ENCODE measurements at regions not wholly inside any gene's neighbourhood (a gene's known extent, or its start where the extent isn't known, plus 50 kb on each side); places are given as distances from the start of the nearest gene placed in this dataset.

DNA sequence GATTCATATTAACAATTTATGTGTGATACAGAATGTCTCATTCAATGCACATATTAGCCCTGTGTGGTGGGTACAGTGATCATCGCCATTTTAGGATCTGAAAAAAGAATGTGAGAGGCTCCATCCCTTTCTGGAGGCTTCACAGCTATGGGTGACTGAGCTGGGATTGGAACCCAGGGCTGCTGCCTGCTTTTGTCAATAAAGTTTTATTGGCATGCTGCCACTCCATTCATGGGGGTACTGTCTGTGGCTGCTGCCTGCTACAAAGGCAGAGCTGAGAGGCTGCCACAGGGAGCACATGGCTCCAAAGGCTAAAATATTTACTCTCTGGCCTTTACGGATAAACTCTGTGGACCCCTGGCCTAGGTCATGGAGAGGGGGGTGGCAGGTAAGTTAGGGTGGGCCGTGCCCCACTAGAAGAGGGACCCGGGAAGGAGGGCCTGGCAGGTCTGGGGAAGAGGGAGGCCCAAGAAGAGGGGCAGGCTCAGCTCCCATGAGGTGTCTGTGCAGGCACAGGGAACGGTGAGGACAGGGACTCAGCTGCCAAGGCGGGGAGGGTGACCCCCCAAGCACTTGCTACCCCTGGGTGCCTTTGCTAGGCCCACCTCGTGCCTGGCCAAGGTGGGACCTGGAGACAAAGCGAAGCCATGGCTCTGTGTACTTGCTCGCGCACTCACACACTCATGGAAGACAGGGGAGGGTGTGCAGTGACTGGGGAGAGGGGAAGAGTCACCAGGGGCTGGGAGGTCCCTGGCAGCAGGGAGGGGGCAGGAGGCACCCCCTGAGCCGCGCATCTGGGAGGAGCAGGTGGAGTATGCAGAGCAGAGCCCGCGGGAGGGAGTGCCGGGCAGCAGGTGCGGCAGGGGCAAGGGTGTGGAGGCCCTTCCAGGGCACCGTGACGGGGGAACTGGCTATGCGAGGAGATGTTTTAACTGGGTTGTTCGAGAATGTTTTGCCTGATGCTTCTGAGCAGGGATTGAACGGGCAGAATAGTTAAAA, 335.3 kb downstream of the CTTN start:
- no peak for DNase-seq

DNA sequence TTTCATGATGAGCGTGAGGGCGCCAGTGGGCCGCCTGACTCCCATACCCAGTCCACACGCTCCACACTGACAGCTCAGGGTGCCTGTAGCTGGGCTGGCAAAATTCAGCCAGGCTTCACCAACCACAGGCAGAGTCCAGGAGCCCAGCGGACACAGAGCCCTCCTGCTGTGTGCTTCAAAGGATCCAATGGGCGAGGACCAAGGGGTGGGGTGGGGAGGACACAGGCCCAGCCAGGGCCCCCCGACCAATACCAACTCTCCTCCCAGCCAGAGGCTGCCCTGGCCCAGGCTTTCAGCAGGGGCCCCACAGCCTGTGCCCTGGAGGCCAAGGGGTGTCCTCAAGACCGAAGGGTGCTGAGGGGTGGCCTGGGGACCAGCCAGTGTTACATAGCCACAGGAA, 336.1 kb downstream of the CTTN start:
- no peak for DNase-seq

DNA sequence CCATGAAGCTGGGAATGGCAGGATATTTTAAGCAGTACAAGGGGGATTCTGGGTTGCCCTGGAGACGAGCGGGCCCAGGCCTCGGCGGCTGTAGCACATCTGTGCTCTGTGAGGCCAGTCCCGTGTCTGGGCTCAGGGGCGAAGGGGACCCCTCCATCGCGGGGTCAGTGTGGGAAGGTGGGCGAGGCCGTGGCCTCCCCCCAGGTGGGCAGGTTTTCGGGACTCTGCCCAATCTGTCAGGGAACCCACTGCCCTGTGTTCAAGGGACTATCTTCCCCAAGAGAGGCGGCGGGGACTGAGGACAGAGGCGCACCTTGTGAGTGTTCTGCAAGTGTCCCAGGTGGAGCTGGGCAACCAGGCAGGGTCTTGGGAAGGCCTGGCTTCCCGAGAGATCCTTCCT, 336.6 kb downstream of the CTTN start:
- no peak for DNase-seq

DNA sequence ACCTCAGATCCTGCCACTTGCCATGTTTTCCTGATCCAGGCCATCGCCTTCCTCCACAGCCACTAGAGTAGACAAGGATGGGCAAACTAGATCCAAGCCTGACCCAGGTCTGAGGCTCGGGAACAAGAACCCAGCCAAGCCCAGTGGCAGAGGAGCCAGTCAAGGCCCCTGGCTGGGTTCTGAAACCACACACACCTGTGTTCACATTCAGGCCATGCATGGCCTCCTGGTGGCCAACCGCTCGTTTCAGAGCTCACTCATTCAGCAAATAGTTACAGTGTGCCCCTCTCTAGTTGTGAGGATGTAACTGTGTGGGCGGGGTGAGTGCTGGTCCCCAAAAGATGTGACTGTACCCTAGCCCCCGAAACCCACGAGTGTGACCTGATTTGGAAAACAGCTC, 337.6 kb downstream of the CTTN start:
- no peak for DNase-seq

DNA sequence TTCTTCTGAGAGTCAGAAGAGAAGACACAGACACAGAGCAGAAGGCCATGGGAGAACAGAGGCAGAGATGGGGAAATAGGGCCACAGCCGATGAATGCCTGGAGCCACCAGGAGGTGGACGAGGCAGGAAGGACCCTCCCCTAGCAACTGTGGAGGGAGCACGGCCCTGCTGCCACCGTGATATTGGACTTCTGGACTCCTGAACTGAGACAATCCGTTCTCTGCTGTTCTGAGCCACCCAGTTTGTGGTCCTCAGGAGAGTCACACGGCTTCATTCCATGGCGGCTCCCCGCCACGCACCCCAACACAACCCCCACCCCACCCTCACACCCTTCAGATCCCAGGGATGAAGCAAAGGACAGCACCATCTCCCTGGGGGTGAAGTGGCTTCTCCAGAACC, 338.1 kb downstream of the CTTN start:
- DNase-seq = no peak

DNA sequence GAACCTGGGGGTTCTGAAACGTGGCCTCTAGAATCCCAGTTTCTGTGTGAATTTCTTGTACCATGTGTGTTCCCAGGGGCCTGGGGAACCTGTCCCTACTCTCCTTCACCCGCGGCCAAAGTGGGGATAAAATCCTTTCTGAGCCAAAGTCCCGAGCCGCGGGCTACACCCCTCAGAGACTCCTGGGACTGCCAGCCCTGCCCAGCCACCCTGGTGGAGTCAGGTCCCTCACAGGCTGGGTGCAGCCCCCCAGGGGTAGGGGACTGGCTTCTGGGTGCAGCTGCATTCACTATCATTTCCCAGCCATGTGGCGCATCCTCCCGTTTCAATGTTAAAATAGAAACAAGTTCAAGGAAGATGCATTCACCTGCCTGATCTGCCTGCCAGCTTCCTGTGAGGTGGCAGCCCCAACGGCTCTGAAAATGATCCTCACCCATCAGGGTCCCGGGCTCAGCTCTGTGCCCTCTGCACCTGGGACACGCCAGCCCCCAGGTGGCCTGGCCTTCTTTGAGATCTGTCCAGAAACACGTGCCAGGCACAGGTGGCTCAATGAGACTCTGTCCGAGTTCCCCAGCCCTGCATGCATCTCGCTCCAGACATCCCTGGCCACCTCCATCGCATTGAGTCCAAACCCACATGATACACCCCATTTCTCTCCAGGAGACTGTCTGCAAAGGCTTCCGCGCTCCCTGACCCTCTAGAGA, 338.8 kb downstream of the CTTN start:
- no peak for DNase-seq

DNA sequence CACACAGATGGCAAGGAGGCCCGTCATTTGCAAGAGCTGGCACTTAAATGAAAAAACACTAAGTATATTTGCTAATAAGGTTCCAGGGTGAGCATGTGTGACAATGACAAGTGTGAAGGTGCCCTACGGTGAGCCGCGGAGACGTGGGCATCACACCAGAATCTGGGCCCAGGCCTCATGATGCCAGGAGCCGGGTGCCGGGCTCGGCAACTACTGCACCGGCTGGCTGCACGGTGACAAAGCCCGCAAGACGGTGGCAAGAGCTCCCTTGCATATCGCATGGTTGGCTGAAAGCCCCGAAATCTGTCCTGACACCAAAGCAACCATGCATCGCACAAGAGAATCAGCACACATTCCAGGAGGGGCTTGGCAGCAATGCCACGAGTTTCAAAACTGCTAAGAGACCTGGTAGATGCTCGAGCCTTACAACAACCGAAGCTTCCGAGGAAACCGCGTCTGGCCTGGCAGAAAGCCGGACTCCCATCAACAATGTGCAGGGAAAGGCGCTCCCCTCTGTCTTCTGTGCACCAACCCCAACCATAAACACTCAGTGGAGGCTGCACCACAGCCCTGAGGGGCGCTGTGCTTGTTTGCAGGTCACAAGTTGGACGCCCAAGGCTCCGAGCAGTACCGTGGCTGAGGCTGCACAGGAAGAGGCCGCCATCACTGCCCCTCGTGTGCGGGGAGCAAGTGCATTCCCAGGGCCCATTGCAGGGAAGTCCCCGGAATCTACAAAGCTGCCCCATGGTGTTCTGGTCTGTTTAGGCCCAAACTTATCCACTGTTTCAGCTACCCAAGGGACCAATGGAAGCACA, 339.7 kb downstream of the CTTN start:
- DNase-seq = no peak

DNA sequence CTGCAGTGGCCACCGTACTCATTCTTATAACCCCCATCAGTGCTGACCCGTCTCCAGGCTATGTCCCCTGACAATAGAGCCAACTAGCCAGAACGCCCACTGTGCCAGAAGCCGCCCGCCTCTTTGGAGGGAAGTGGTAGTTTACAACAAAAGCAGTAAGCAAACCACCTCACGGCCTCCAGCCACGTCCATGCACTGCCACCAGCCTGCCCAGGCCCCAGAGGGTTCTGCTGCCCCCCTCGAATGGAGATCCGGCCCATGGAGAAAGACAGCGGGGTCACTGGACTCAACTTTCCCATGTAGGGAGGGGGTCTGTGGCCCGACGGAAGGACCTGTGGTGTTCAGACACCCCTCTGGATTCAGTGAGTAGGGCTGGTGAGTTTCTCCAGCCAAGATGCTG, 340.3 kb downstream of the CTTN start:
- no peak for DNase-seq

DNA sequence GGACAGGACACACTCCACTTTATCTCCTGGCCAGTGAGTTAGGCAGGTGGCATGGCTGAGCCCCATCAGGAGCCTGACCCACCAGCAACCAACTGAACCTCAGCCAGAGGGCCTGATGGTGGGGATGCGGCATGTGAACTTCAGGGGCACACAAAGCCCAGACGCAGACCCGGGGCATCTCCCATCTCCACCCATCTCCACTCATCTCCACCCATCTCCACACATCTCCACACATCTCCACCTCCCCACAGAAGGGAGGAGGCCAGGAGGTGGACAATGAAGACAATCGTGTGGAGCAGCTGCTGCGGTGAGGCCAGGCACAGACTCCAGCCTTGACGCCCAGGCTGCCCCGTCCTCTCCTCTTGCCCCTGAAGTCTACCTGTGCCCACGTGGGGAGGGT, 340.8 kb downstream of the CTTN start:
- no peak for DNase-seq

DNA sequence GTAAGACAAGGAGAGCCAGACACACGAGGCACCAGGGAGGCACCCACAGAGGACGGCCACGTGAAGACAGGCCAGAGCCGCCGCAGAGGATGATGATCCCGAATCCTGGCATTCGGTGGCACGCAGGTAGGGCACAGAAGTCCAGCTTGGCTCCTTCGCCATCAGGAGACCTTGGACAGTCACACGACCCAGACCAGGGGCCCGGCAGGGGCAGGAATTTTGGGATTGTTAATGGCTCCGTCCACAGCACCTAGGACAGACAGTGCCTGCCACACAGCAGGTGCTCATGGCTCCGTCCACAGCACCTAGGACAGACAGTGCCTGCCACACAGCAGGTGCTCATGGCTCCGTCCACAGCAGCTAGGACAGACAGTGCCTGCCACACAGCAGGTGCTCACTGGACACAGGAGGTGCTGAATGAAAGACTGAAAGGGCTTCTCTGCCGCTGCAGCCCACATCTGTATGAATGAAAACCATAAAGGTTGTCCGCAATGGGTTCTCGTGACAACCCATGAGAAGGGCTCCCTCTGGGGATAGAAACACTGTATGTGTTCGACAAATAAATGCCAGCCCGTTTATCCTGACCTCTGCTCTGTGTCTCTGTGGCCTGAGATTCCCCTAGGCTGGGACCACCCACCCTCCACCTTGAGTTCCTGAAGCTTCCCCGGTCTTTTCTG, 341.6 kb downstream of the CTTN start:
- no peak for DNase-seq

DNA sequence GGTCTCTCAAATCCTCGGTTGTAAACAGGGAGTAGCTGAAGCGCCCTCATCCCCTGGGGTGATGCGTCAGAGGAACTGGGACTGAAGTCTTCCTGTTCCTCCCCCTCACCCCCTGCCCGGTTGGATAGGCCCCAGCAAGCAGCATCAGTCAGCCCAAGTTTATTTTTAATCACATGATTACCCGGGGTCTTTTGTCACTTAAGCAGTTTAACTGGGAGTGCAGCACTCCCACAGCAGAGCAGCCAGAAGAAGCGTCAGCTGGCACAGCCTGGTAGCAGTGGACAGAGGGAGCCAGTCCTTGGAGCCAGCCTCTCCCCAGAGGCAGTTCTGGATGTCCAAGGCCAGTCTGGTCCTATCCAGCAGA, 342.1 kb downstream of the CTTN start:
- DNase-seq = no peak

DNA sequence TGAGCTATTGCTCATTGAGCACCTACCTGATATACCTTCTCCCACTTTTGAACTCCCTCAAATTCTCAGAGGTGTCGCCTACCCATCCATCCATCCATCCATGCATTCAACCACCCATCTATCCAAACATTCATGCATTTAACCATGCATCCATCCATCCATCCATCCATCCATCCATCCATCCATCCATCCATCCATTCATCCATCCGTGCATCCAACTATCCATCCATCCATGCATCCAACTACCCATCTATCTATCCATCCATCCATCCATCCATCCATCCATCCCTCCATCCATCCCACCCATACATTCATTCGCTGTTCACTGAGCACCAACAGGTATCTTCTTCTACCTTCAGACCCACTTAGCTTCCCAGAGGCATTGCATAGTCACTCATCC, 342.8 kb downstream of the CTTN start:
- no peak for DNase-seq

DNA sequence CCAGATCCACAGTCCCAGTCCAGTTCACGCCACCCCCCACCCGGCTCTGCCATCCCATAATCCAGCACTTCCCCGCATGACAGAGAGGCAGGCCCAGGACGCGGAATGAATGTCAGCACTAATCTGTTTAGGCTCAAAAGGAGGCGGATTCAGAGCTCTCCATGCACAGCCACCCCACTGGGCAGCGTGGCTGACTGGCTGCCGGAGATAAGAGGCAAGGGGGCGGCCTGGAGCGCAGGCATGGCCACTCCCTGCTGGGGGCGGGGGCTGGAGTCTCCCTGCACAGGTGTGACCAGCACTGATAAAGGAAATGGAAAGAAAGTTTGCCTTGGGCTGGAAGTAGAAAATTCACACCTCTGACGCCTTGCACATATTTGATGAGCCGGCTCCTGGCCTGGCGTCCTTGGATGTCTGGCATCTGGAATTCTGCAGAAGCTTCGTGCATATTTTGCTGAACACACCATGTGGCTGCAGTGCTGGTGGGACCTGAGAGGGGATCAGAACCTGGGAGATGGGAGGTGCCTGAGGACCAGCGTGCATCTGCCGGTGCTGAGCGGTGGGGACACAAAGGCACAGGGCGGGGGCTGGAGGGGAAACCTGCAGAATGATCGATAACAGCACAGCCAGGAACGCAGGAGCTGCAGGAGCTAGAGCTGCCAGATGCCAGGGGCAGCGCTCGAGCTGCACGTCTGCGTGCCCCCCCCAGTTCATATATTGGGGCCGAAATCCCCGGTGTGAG, 344.4 kb downstream of the CTTN start:
- DNase-seq = no peak

DNA sequence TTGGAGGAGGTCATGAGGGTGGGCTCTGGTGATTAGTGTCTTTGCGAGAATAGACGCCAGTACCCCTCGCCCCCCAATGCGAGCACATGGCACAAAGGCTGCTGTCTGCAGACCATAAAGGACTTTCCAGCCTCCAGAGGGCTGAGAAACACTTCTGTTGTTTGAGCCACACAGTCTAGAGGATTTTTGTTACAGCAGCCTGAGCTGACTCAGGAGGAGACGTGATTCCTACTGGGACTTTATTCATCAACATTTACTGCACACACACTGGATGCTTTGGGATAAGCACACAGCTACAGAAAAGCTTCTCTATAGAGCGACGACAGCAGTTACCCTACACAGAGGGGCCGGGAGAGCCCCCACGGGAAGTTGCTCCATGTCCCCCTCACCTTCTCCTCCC, 345.0 kb downstream of the CTTN start:
- no peak for DNase-seq

DNA sequence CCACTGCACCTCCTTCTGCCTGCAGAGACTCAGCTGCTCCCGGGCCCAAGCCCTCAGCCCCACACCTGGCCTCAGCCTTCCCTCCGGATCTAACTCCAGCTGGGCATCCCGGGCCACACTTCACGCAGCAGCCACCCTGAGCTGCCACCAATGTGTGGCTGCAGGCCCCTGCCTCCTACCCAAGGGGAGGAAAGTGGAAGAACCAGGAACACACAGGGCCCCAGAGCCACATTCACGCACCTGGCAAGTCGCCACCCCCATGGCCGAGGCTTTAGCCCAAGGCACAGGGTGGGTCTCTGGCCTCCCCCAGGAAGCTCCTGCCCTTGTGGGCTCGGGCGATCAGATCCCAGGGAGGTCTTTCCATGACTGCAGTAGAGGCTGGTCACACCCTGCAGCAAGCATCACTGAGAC, 345.6 kb downstream of the CTTN start:
- no peak for DNase-seq

DNA sequence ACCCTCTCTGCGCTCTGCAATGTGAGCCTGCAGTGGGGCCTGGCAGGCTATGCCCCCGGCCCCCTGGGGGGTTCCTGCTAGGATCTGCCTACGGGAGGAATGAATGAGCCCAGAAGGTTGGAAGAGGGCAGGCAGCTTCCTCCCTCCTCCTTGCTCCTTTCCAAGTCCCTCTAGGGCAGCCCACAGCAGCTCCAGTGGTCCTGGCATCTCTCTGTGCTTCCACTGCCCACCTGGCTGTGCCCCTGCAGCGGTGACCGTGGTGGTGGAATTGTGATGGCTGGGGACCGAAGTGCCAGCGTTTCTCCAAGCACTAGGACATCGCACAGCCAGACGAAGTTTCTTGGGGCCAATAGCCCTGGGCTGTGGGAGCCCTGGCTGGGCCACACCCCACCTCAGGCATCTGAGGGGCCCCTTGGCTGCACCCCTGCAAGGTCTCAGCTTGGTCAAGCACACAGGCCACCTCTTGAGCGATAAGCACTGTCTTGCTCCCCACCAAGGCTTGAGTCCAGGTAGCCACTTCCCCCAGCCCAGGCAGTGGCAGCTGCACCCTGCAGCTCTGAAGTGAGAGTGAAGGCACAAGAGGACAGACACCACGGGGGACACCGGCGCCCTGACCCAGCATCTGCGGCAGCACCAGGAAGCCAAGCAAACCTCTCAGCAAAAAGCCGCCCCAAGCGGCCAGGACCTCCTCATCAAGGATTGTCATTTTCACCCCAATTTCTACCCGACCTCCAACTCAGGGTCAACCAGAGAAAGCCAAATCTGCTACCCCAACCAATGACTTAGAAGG, 346.3 kb downstream of the CTTN start:
- DNase-seq = no peak

DNA sequence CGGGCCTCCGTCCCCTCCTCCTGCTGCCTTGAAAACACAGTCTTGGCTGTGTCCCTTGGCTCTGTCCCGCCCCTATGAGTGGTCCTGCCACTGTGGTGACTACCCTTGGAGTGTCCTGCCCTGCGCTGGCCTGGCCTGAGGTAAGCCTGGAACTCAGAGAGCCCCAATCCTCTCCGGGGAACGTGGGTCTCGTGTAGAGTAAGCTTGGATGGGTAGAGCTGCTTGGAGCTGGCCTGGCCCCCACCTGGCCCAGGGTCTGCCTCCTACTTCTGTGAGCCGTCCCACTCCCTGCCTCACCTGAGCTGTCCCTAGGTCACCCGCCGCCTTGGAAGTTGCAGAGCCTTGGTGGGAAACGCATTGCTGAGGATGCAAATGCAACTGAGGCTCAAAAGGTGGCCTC, 347.1 kb downstream of the CTTN start:
- no peak for DNase-seq

DNA sequence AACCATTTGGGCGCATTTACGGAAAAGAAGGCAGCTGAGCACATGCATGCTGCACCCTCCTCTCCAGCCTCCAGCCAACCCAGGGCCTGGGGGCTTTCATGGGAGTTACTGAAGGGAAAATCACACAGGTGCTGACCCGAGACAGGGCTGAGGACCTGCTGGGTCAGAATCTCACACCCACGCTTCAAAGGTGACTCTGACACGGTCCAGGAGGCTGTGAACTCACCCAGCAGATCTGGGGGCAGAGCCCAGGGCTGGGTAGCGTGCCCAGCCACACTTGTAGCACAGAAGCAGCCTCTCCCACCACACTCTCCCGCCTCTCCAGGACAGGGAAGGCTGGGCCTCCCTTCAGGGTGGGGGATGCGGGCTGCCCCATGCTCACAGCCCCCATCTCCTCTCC, 347.6 kb downstream of the CTTN start:
- no peak for DNase-seq

DNA sequence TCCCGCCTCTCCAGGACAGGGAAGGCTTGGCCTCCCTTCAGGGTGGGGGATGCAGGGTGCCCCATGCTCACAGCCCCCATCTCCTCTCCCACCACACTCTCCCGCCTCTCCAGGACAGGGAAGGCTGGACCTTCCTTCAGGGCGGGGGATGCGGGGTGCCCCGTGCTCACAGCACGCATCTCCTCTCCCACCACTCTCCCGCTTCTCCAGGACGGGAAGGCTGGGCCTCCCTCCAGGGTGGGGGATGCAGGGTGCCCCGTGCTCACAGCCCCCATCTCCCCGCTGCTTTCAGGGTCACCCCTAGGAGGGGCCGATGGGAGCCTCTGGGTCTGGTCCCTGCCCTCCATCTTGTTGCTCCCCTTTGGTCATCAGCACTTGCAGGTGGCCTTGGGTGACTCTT, 348.0 kb downstream of the CTTN start:
- no peak for DNase-seq

DNA sequence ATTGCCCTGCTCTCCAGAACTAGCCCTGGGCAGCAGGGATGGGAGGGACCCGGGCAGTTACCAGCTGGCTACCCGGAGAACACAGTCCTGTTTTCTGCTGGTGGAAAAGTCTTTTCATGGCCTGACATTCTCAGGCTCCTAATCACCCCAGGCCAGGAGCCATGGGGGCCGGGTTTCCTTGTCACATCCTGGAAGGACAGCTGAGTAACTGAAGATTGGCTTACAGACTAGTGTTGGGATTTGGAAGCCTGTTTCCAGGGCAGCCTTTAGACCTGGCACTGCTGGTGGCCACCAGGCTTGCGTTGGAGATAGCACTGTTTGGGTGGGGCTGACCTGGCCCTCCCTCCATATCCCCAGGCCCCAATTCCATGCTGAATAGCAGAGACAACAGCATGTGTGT, 349.0 kb downstream of the CTTN start:
- no peak for DNase-seq

DNA sequence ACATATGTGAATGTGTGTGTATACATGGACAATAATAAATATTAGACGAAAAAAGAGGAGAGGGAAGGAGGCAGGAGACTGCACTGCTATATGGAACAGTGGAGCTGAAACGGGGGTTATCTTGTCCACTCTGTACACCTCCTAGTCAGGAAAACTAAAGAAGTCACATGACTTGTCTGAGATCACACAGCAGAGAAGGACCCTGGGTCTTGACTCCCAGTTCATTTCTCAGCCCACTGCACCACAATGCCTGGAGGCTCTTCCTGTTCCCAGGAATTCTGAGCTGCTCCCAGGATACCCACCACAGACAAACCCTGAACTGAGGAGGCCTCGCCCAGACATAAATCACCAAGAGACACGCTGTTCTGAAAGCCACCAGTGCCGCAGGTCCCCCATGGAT, 349.6 kb downstream of the CTTN start:
- DNase-seq = no peak
